GM19463 (cell line): ENCODE measurements at regions not wholly inside any gene's neighbourhood (a gene's known extent, or its start where the extent isn't known, plus 50 kb on each side); places are given as distances from the start of the nearest gene placed in this dataset.
A peak's percentile ranks its signal among the peaks of the same experiment; 100 is the strongest.
"Not testable (repeated sequence)": the region's sequence is repeated elsewhere in the genome, so short reads cannot be mapped to it uniquely, and the experiment has no call there.

ENCODE experiments used
- ATAC-seq: cut with Tn5 transposase; IDR thresholded peaks from one replicate; pipeline ENCODE4 v1.9.1; 2021; ENCODE audit warnings: mild to moderate bottlenecking, moderate library complexity; ENCODE audit not compliant: unreplicated experiment

DNA sequence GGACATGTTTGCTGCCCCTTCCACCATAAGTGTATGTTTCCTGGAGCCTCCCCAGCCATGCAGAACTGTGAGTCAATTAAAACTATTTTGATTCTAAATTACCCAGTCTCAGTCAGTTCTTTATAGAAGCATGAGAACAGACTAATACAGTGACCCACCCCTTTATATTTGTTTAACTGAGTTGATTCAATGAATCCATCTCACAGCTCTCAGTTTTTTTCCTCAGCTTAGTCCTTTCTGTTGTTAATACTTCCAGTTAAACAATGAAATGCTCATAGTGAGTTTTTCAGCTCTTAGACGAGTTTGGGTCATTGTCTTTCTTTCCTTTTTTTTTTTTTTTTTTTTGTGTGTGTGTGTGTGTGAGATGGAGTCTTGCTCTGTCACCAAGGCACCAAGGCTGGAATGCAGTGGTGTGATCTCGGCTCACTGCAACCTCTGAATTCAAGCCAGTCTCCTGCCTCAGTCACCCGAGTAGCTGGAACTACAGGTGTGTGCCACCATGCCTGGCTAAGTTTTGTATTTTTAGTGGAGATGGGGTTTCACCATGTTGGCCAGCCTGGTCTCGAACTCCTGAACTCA lies 627.4 kb downstream of the SPATA31A7 start:
- not testable (repeated sequence) for ATAC-seq

DNA sequence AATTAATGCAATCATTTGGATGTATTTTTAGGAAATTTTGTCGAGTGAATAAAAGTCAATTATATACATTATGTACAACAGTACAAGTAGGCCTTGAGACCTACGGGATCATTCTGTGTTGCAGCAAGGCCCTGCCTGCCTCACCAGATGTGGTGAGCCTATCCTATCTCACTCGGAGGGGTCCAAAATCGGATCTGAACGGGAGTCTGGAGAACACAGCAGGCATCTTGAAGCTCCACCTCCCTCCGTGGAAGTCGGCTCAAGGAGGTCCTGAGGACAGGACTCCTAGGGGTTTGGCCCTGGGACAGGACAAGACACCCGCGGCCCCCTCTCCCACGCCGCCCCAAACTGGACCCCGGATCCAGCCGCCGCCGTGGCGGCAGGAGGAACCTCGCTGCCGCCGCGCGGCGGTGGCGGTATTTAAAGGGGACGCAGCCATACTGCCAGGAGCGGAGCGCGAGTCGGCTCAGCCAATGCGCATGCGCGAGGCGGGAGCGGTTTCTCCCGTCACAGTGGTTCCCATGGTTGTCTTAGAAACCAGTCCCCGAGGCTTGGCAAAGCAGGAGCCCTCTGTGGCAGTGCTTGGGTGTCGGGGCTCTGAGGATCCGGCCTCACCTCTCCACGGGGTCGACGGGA lies 663.9 kb downstream of the SPATA31A7 start:
- ATAC-seq, result peak; percentile 69

DNA sequence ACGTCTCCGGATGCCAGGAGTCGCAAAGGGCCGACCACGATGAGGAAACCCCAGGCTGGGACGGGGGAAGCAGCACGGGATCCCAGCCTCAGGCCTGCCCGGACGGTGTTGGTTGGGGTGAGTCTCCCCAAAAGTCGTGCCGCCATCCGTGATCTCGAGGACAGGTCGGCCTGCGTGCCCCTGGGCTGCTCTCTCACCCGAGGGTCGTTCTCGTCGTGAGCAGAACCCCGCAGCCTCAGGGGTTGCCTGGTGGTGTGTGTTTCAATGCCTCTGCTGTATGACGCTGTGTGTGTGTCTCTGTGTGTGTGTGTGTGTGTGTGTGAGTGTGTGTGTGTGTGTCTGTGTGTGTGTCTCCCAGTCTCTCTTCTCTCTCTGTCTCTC lies 664.4 kb downstream of the SPATA31A7 start:
- ATAC-seq, result not testable (repeated sequence)

DNA sequence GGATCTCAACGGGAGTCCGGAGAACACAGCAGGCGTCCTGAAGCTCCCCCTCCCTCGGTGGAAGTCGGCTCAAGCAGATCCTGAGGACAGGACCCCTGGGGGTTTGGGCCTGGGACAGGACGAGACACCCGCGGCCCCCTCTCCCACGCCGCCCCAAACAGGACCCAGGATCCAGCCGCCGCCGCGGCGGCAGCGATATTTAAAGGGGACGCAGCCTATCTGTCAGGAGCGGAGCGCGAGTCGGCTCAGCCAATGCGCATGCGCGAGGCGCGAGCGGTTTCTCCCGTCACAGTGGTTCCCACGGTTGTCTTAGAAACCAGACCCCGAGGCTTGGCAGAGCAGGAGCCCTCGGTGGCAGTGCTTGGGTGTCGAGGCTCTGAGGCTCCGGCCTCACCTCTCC lies 666.4 kb downstream of the SPATA31A7 start:
- ATAC-seq, result peak; percentile 78

DNA sequence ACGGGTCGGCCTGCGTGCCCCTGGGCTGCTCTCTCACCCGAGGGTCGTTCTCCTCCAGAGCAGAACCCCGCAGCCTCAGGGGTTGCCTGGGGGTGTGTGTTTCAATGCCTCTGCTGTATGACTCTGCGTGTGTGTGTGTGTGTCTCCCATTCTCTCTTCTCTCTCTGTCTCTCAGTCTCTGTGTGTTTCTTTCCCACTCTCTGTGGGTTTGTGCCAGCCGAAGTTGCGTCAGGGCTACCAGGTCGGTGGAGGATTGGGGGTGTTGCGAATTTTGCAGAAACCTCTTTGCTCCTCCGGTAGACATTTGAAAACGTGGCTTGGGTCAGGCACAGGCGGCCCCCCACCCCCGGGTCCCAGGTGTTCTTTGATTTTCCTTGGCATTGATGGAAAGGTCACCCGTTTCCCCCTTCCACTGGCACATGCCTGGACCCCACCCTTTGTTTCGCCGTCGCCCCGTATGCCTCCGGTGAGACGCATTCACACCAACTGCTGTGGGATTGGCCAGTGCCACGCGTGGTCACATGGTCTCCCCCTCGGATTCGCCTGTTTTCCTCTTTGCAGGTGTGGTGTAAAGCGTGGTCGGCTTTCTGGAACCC lies 667.1 kb downstream of the SPATA31A7 start:
- not testable (repeated sequence) for ATAC-seq

DNA sequence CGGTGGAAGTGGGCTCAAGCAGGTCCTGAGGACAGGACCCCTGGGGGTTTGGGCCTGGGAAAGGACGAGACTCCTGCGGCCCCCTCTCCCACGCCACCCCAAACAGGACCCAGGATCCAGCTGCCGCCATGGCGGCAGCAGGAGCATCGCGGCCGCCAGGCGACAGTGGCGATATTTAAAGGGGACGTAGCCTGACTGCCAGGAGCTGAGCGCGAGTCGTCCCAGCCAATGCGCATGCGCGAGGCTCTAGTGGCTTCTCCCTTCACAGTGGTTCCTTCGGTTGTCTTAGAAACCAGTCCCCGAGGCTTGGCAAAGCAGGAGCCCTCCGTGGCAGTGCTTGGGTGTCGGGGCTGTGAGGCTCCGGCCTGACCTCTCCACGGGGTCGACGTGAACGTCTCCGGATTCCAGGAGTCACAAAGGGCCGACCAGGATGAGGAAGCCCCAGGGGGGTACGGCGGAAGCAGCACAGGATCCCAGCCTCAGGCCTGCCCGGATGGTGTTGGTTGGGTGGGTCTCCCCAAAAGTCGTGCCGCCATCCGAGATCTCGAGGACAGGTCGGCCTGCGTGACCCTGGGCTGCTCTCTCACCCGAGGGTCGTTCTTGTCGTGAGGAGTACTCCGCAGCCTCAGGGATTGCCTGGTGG lies 668.0 kb downstream of the SPATA31A7 start:
- peak; percentile 66 for ATAC-seq

DNA sequence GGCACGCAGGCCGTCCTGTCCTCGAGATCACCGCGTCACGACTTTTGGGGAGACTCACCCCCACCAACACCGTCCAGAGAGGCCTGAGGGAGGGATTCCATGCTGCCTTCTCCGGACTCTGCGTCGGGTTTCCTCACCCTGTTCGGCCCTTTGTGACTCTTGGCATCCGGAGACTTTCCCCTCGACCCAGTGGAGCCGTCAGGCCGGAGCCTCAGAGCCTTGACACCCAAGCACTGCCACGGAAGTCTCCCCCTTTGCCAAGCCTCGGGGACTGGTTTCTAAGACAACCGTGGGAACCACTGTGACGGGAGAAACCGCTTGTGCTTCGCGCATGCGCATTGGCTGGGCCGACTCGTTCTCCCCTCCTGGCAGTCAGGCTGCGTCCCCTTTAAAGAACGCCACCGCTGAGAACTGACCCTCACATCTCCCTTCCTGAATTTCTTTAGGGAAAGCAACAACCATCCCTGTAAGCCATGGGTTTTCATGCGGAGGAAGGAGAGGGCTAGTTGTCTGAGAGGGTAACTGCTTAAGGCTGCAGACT lies 672.7 kb downstream of the SPATA31A7 start:
- ATAC-seq, result not testable (repeated sequence)

DNA sequence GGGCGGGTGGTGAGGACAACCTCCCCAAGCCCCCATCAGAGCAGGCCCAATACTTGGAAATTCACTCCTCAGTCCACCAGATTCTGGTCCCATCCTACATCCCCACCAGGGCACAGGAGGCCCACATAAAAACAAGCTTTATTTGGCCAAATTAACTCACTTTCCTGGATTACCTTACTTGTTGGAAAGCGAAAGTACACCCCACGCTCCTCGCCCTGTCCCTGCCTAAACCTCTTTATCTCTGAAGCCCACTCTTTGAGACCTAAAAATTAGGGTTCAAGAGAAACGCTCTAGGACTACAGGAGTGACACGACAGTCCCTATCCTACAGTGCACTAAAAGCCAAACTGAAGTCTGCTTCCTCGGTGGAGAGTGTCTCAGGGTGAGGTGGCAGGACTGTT lies 674.6 kb downstream of the SPATA31A7 start:
- ATAC-seq, result not testable (repeated sequence)

DNA sequence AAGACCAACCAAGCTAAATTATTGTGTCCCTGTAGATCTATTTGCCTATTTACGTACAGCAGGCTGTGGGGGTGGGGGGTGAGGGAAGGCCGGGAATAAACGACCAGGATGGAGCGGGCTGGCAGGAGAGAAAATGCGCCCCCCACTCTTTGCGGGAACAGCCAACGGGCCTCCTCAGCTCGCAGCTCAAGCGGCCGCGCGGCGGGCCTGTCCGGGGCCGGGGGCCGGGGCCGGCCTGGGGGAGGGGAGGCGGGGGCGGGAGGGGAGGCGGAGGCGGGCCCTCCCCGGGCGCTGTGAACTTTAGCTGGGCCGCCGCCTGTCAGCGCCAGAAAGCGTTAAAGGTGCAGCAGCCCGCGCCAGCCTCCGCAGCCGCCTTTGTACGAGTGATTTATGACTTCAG lies 679.1 kb downstream of the SPATA31A7 start:
- ATAC-seq, result not testable (repeated sequence)

DNA sequence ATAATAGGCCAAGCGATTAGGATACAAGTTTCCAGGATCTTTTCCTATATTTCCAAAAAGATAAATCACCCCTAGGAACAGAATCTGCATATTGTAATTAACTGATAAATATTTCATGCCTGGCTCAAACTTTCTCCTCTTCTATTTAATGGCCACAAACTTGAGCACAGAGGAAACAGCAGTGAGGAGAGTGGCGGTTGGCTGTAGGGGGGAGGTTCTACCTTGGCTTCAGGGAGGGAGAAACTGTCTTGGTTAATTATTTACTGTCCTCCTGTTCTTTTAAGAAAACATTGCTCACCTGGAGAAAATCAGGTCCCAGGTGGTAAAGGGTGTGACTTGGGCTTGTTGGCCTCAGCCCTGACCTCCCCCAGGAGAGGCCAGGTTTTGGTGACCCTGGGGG lies 682.5 kb downstream of the SPATA31A7 start:
- not testable (repeated sequence) for ATAC-seq
